ENCODE measurements at regions not wholly inside any gene's neighbourhood (a gene's known extent, or its start where the extent isn't known, plus 50 kb on each side); places are given as distances from the start of the nearest gene placed in this dataset.

- TF ChIP-seq, protein P1, sequence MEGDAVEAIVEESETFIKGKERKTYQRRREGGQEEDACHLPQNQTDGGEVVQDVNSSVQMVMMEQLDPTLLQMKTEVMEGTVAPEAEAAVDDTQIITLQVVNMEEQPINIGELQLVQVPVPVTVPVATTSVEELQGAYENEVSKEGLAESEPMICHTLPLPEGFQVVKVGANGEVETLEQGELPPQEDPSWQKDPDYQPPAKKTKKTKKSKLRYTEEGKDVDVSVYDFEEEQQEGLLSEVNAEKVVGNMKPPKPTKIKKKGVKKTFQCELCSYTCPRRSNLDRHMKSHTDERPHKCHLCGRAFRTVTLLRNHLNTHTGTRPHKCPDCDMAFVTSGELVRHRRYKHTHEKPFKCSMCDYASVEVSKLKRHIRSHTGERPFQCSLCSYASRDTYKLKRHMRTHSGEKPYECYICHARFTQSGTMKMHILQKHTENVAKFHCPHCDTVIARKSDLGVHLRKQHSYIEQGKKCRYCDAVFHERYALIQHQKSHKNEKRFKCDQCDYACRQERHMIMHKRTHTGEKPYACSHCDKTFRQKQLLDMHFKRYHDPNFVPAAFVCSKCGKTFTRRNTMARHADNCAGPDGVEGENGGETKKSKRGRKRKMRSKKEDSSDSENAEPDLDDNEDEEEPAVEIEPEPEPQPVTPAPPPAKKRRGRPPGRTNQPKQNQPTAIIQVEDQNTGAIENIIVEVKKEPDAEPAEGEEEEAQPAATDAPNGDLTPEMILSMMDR (IDR thresholded peaks at IDR 0.05) = no peak
- no peak for TF ChIP-seq POLR2A (IDR thresholded peaks at IDR 0.05)
These were observed 423.5 kb downstream of the TAF11L14 start for GRCh38 chr5:18057725-18058124.

Data from body of pancreas (tissue), 4 donors.